T-helper 2 cell treated with Interferon-gamma antibody and Interleukin-4, amounts not matched to agents 5 μg/mL and 100 μg/mL, for 36 hours (primary cell): ENCODE measurements at regions not wholly inside any gene's neighbourhood (a gene's known extent, or its start where the extent isn't known, plus 50 kb on each side); places are given as distances from the start of the nearest gene placed in this dataset.
A peak's percentile ranks its signal among the peaks of the same experiment; 100 is the strongest.
"Not testable (repeated sequence)": the region's sequence is repeated elsewhere in the genome, so short reads cannot be mapped to it uniquely, and the experiment has no call there.

Experiments used
- DNase-seq: peaks from one replicate; pipeline ENCODE4 v3.0.0; 2021; ENCODE audit warnings: low spot score
- H3K27ac Mint-ChIP-seq: one replicate; pipeline ENCODE4 v1.8.0; 2021; ENCODE audit warnings: mild to moderate bottlenecking, mixed read lengths
- H3K27me3 Mint-ChIP-seq: one replicate; pipeline ENCODE4 v1.8.0; 2021; ENCODE audit warnings: low read depth, mixed read lengths
- H3K36me3 Mint-ChIP-seq: one replicate; pipeline ENCODE4 v1.8.0; 2021; ENCODE audit warnings: low read depth, mixed read lengths
- H3K4me1 Mint-ChIP-seq: one replicate; pipeline ENCODE4 v1.8.0; 2021; ENCODE audit warnings: low read depth, mixed read lengths
- H3K4me3 Mint-ChIP-seq: one replicate; pipeline ENCODE4 v1.8.0; 2022; ENCODE audit warnings: mild to moderate bottlenecking, moderate library complexity, mixed read lengths
- H3K9me3 Mint-ChIP-seq: one replicate; pipeline ENCODE4 v1.8.0; 2021; ENCODE audit warnings: mixed read lengths

- Mint-ChIP-seq H3K9me3 (no peaks in the 10 kb centered on the region), H3K4me3 (no peak overlapping the region), H3K27me3 (no peaks in the 10 kb centered on the region), H3K4me1 (no peaks in the 10 kb centered on the region), H3K36me3 (peaks cover 1% of the 10 kb centered on the region), H3K27ac (no peak overlapping the region)
- no peak for DNase-seq
Observed at GRCh38 chr21:14058566-14058965, 152.2 kb downstream of the LIPI start.

GRCh38 chr21:14057841-14058481 lies 152.8 kb downstream of the LIPI start:
- not testable (repeated sequence) for H3K36me3 Mint-ChIP-seq, H3K27me3 Mint-ChIP-seq, H3K27ac Mint-ChIP-seq, H3K9me3 Mint-ChIP-seq, DNase-seq, H3K4me3 Mint-ChIP-seq, H3K4me1 Mint-ChIP-seq

GRCh38 chr21:14057313-14057712 lies 153.4 kb downstream of the LIPI start:
- no peak for DNase-seq
- Mint-ChIP-seq H3K36me3 (peaks cover 1% of the 10 kb centered on the region), H3K4me1 (no peaks in the 10 kb centered on the region), H3K27ac (no peak overlapping the region), H3K27me3 (no peaks in the 10 kb centered on the region), H3K4me3 (no peak overlapping the region), H3K9me3 (no peaks in the 10 kb centered on the region)

GRCh38 chr21:14056771-14057191 lies 154.0 kb downstream of the LIPI start:
- Mint-ChIP-seq H3K4me1 (no peaks in the 10 kb centered on the region), H3K36me3 (peaks cover 1% of the 10 kb centered on the region), H3K9me3 (no peaks in the 10 kb centered on the region), H3K27ac (no peak overlapping the region), H3K27me3 (no peaks in the 10 kb centered on the region), H3K4me3 (no peak overlapping the region)
- DNase-seq = no peak

- DNase-seq, H3K4me3 Mint-ChIP-seq, H3K27me3 Mint-ChIP-seq, H3K4me1 Mint-ChIP-seq, H3K36me3 Mint-ChIP-seq, H3K9me3 Mint-ChIP-seq: not testable (repeated sequence)
- peak overlapping the region; percentile 26 for H3K27ac Mint-ChIP-seq
Observed at GRCh38 chr21:14055746-14056515, 154.8 kb downstream of the LIPI start.

- Mint-ChIP-seq H3K36me3 (no peaks in the 10 kb centered on the region), H3K9me3 (no peaks in the 10 kb centered on the region), H3K4me1 (peaks cover 4% of the 10 kb centered on the region), H3K4me3 (no peak overlapping the region), H3K27me3 (no peaks in the 10 kb centered on the region), H3K27ac (no peak overlapping the region)
- no peak for DNase-seq
Observed at GRCh38 chr21:14054682-14055081, 156.1 kb downstream of the LIPI start.

- H3K27me3 Mint-ChIP-seq = no peaks in the 10 kb centered on the region
- H3K36me3 Mint-ChIP-seq = no peaks in the 10 kb centered on the region
- peaks cover 12% of the 10 kb centered on the region for H3K4me1 Mint-ChIP-seq
- no peak overlapping the region for H3K27ac Mint-ChIP-seq
- no peak overlapping the region for H3K4me3 Mint-ChIP-seq
- DNase-seq = no peak
- no peaks in the 10 kb centered on the region for H3K9me3 Mint-ChIP-seq
Observed at GRCh38 chr21:14050121-14050520, 160.6 kb downstream of the LIPI start.

- no peak for DNase-seq
- Mint-ChIP-seq H3K4me1 (peaks cover 17% of the 10 kb centered on the region), H3K27me3 (no peaks in the 10 kb centered on the region), H3K4me3 (no peak overlapping the region), H3K36me3 (no peaks in the 10 kb centered on the region), H3K27ac (no peak overlapping the region), H3K9me3 (no peaks in the 10 kb centered on the region)
Observed at GRCh38 chr21:14046401-14046800, 164.4 kb downstream of the LIPI start.

GRCh38 chr21:14040386-14040785 lies 170.4 kb downstream of the LIPI start:
- Mint-ChIP-seq H3K4me3 (no peak overlapping the region), H3K27ac (no peak overlapping the region), H3K4me1 (peaks cover 9% of the 10 kb centered on the region), H3K27me3 (no peaks in the 10 kb centered on the region), H3K36me3 (no peaks in the 10 kb centered on the region), H3K9me3 (no peaks in the 10 kb centered on the region)
- no peak for DNase-seq

- H3K9me3 Mint-ChIP-seq, H3K27ac Mint-ChIP-seq, H3K27me3 Mint-ChIP-seq, DNase-seq, H3K36me3 Mint-ChIP-seq: not testable (repeated sequence)
- peak overlapping the region; percentile 95 for H3K4me3 Mint-ChIP-seq
- peaks cover 14% of the 10 kb centered on the region for H3K4me1 Mint-ChIP-seq
Observed at GRCh38 chr21:14028619-14029018, 182.1 kb downstream of the LIPI start.

- H3K36me3 Mint-ChIP-seq, H3K27me3 Mint-ChIP-seq, H3K9me3 Mint-ChIP-seq: not testable (repeated sequence)
- H3K4me3 Mint-ChIP-seq = peak overlapping the region; percentile 95
- H3K27ac Mint-ChIP-seq = peak overlapping the region; percentile 93
- H3K4me1 Mint-ChIP-seq = peaks cover 14% of the 10 kb centered on the region
- DNase-seq = peak; percentile 91
Observed at GRCh38 chr21:14027235-14027869, 183.4 kb downstream of the LIPI start.

- not testable (repeated sequence) for H3K36me3 Mint-ChIP-seq, H3K27me3 Mint-ChIP-seq, H3K4me1 Mint-ChIP-seq, H3K9me3 Mint-ChIP-seq, H3K27ac Mint-ChIP-seq, DNase-seq, H3K4me3 Mint-ChIP-seq
Observed at GRCh38 chr21:14020108-14020507, 190.6 kb downstream of the LIPI start.

GRCh38 chr21:14015841-14016240 lies 194.9 kb downstream of the LIPI start:
- not testable (repeated sequence) for H3K4me1 Mint-ChIP-seq, H3K36me3 Mint-ChIP-seq, H3K27me3 Mint-ChIP-seq, H3K4me3 Mint-ChIP-seq, H3K9me3 Mint-ChIP-seq, DNase-seq, H3K27ac Mint-ChIP-seq

GRCh38 chr21:14013623-14014498 lies 196.9 kb downstream of the LIPI start:
- not testable (repeated sequence) for H3K4me1 Mint-ChIP-seq, H3K27ac Mint-ChIP-seq, DNase-seq, H3K9me3 Mint-ChIP-seq, H3K27me3 Mint-ChIP-seq, H3K4me3 Mint-ChIP-seq, H3K36me3 Mint-ChIP-seq
